ENCODE measurements at regions not wholly inside any gene's neighbourhood (a gene's known extent, or its start where the extent isn't known, plus 50 kb on each side); places are given as distances from the start of the nearest gene placed in this dataset.

DNA sequence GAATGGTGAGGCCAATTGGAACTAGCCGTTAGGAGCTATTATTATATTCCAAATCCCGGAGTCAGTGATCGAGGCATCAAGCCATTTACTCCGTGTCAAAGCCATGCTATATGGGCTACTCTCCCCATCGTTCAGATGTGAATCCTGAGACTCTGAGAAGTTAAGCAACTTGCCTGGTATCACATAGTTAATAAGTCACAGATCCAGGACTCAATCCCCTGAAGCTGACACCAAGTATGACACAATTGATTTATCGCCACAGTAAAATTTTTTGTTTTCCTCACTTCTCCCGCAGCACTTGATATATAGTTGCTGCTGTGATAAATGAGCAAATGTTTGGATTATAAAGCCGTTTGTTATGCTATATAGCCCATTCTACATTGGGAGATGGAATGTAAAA is 50.8 kb upstream of the TSHZ2 start:
- no peaks in the 10 kb centered on the region for H3K9me3 ChIP-seq (ENCODE audit: low read depth)
- H3K27ac ChIP-seq, result no peak overlapping the region
- no peak overlapping the region for H2AFZ ChIP-seq
- no peak for DNase-seq
- no peaks in the 10 kb centered on the region for H3K79me2 ChIP-seq (ENCODE audit: insufficient read depth)
- H3K4me2 ChIP-seq (ENCODE audit: unreplicated experiment), result no peak overlapping the region
- no peak overlapping the region for H3K9ac ChIP-seq
- TF ChIP-seq EZH2 (IDR thresholded peaks at IDR 0.05; ENCODE audit: insufficient read depth, poor library complexity, severe bottlenecking) (no peak), EZH2phosphoT487 (IDR thresholded peaks at IDR 0.05; ENCODE audit: insufficient read depth, low read depth) (no peak)
- H3K4me1 ChIP-seq (ENCODE audit: insufficient read depth), result peaks cover 25% of the 10 kb centered on the region
- no peaks in the 10 kb centered on the region for H4K20me1 ChIP-seq (ENCODE audit: insufficient read depth)
- H3F3A ChIP-seq (ENCODE audit: insufficient read depth), result no peaks in the 10 kb centered on the region
- in situ Hi-C loops (cut with MboI), result no loop called here
- no peaks in the 10 kb centered on the region for H3K27me3 ChIP-seq (replicated peaks; ENCODE audit: insufficient read depth)
- no peaks in the 10 kb centered on the region for H3K36me3 ChIP-seq (ENCODE audit: low read depth)
- H3K4me3 ChIP-seq, result no peak overlapping the region
- H3K9me2 ChIP-seq (ENCODE audit: insufficient read depth), result no peaks in the 10 kb centered on the region
- 89 to 91% methylated on average over 8 of the region's 8 CpGs for WGBS, 2 experiments (ENCODE audit: low coverage in 1 of 2, low lambda C conversion rate in 2 of 2, missing lambda C conversion rate in 2 of 2)

- Histone ChIP-seq H2AFZ (no peak overlapping the region), H3K36me3 (ENCODE audit: low read depth) (no peaks in the 10 kb centered on the region), H3F3A (ENCODE audit: insufficient read depth) (no peaks in the 10 kb centered on the region), H3K9ac (no peak overlapping the region), H3K4me3 (no peak overlapping the region), H3K9me3 (ENCODE audit: low read depth) (no peaks in the 10 kb centered on the region), H3K4me2 (ENCODE audit: unreplicated experiment) (no peak overlapping the region), H3K4me1 (ENCODE audit: insufficient read depth) (peaks cover 10% of the 10 kb centered on the region), H3K79me2 (ENCODE audit: insufficient read depth) (no peaks in the 10 kb centered on the region), H4K20me1 (ENCODE audit: insufficient read depth) (no peaks in the 10 kb centered on the region), H3K27me3 (replicated peaks; ENCODE audit: insufficient read depth) (no peaks in the 10 kb centered on the region), H3K9me2 (ENCODE audit: insufficient read depth) (no peaks in the 10 kb centered on the region), H3K27ac (no peak overlapping the region)
- 94 to 95% methylated on average over 1 of the region's 1 CpG for WGBS, 2 experiments (ENCODE audit: low coverage in 1 of 2, low lambda C conversion rate in 2 of 2, missing lambda C conversion rate in 2 of 2)
- TF ChIP-seq EZH2phosphoT487 (IDR thresholded peaks at IDR 0.05; ENCODE audit: insufficient read depth, low read depth) (no peak), EZH2 (IDR thresholded peaks at IDR 0.05; ENCODE audit: insufficient read depth, poor library complexity, severe bottlenecking) (no peak)
- DNase-seq, result no peak
- in situ Hi-C loops (cut with MboI), result no loop called here
These were observed 53.8 kb upstream of the TSHZ2 start for GRCh38 chr20:52918311-52918710.

- H3K79me2 ChIP-seq (ENCODE audit: insufficient read depth), result no peaks in the 10 kb centered on the region
- no peak overlapping the region for H2AFZ ChIP-seq
- no peaks in the 10 kb centered on the region for H4K20me1 ChIP-seq (ENCODE audit: insufficient read depth)
- TF ChIP-seq EZH2 (IDR thresholded peaks at IDR 0.05; ENCODE audit: insufficient read depth, poor library complexity, severe bottlenecking) (no peak), EZH2phosphoT487 (IDR thresholded peaks at IDR 0.05; ENCODE audit: insufficient read depth, low read depth) (no peak)
- no peaks in the 10 kb centered on the region for H3K4me1 ChIP-seq (ENCODE audit: insufficient read depth)
- H3F3A ChIP-seq (ENCODE audit: insufficient read depth), result no peaks in the 10 kb centered on the region
- DNase-seq, result no peak
- no peaks in the 10 kb centered on the region for H3K36me3 ChIP-seq (ENCODE audit: low read depth)
- no peaks in the 10 kb centered on the region for H3K9me2 ChIP-seq (ENCODE audit: insufficient read depth)
- H3K27me3 ChIP-seq (replicated peaks; ENCODE audit: insufficient read depth), result no peaks in the 10 kb centered on the region
- no peaks in the 10 kb centered on the region for H3K9me3 ChIP-seq (ENCODE audit: low read depth)
- no peak overlapping the region for H3K9ac ChIP-seq
- H3K4me3 ChIP-seq, result no peak overlapping the region
- no peak overlapping the region for H3K4me2 ChIP-seq (ENCODE audit: unreplicated experiment)
- H3K27ac ChIP-seq, result no peak overlapping the region
- 71 to 91% methylated on average over 1 of the region's 1 CpG for WGBS, 2 experiments (ENCODE audit: low coverage in 1 of 2, low lambda C conversion rate in 2 of 2, missing lambda C conversion rate in 2 of 2)
- in situ Hi-C loops (cut with MboI), result no loop called here
These were observed 56.6 kb upstream of the TSHZ2 start for GRCh38 chr20:52915564-52915963.

DNA sequence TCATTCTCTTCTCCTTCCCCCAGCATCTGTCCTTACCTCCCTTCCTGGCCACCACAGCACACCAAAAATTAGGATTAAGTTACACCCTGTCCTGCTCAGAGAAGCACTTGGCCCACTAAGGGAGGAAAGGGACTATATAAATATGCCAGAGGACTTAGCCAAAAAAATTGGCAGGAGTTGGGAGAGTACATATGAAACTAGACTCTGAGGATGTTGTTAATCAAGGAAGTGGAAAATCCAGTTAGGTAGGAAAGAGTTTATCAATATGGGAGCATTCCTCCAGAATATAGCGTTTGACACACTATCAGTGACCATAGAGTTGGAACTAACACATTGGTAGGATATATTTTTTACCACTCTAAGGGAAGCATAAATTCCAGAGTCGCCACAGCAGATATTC is 57.3 kb upstream of the TSHZ2 start:
- DNase-seq, result no peak
- Histone ChIP-seq H3K79me2 (ENCODE audit: insufficient read depth) (no peaks in the 10 kb centered on the region), H3K9me2 (ENCODE audit: insufficient read depth) (no peaks in the 10 kb centered on the region), H3K9ac (no peak overlapping the region), H4K20me1 (ENCODE audit: insufficient read depth) (no peaks in the 10 kb centered on the region), H3K27ac (no peak overlapping the region), H3K4me2 (ENCODE audit: unreplicated experiment) (no peak overlapping the region), H3K36me3 (ENCODE audit: low read depth) (no peaks in the 10 kb centered on the region), H3K9me3 (ENCODE audit: low read depth) (no peaks in the 10 kb centered on the region), H3K4me1 (ENCODE audit: insufficient read depth) (no peaks in the 10 kb centered on the region), H3F3A (ENCODE audit: insufficient read depth) (no peaks in the 10 kb centered on the region), H2AFZ (no peak overlapping the region), H3K4me3 (no peak overlapping the region), H3K27me3 (replicated peaks; ENCODE audit: insufficient read depth) (no peaks in the 10 kb centered on the region)
- 58 to 71% methylated on average over 2 of the region's 2 CpGs for WGBS, 2 experiments (ENCODE audit: low coverage in 1 of 2, low lambda C conversion rate in 2 of 2, missing lambda C conversion rate in 2 of 2)
- in situ Hi-C loops (cut with MboI), result no loop called here
- TF ChIP-seq EZH2 (IDR thresholded peaks at IDR 0.05; ENCODE audit: insufficient read depth, poor library complexity, severe bottlenecking) (no peak), EZH2phosphoT487 (IDR thresholded peaks at IDR 0.05; ENCODE audit: insufficient read depth, low read depth) (no peak)
